Panc1 (cell line): ENCODE measurements at regions not wholly inside any gene's neighbourhood (a gene's known extent, or its start where the extent isn't known, plus 50 kb on each side); places are given as distances from the start of the nearest gene placed in this dataset.

Experiments
- POLR2AphosphoS5 ChIP-seq: IDR thresholded peaks from 2 replicates; pipeline ENCODE4 v1.6.1; 2012; ENCODE audit warnings: mild to moderate bottlenecking, low read depth, low read length, moderate library complexity
- TCF7L2 ChIP-seq: IDR thresholded peaks from 2 replicates; pipeline ENCODE4 v1.6.1; 2011; ENCODE audit warnings: mild to moderate bottlenecking, low read depth, low read length, inconsistent platforms
- TF ChIP-seq, protein P1 (sequence below): fragments of 450-650 bp; IDR thresholded peaks from 2 replicates; pipeline ENCODE4 v1.5.1; 2017; ENCODE audit warnings: mild to moderate bottlenecking
- TF ChIP-seq, protein P2 (sequence below), 2 experiments: IDR thresholded peaks; 2 replicates each; pipeline ENCODE4 v1.6.1; 2011 to 2012; ENCODE audit warnings: low read depth in 2 of 2, control low read depth in 1 of 2, low read length in 1 of 2, mild to moderate bottlenecking in 1 of 2, moderate library complexity in 1 of 2; ENCODE audit not compliant: insufficient read depth in 1 of 2

DNA sequence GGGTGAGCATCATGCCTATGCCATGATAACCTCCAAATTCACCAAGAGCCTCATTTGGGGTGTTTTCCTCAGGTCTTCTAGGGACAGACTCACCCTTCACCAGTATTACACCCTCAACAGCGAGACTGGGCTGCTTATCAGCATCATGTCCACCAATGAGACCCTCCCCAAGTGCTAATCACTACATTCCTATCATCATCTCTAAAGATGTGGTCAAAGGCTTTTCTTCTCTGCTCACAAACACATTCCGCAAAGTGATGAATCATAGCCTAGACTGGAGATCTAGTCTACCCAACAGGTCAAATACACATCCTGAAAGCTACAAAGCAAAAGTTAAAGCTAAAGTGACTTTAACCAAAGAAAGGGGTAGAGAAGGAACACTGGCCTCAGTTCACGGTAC is 75.3 kb upstream of the C7orf33 start:
- TF ChIP-seq, protein P1, sequence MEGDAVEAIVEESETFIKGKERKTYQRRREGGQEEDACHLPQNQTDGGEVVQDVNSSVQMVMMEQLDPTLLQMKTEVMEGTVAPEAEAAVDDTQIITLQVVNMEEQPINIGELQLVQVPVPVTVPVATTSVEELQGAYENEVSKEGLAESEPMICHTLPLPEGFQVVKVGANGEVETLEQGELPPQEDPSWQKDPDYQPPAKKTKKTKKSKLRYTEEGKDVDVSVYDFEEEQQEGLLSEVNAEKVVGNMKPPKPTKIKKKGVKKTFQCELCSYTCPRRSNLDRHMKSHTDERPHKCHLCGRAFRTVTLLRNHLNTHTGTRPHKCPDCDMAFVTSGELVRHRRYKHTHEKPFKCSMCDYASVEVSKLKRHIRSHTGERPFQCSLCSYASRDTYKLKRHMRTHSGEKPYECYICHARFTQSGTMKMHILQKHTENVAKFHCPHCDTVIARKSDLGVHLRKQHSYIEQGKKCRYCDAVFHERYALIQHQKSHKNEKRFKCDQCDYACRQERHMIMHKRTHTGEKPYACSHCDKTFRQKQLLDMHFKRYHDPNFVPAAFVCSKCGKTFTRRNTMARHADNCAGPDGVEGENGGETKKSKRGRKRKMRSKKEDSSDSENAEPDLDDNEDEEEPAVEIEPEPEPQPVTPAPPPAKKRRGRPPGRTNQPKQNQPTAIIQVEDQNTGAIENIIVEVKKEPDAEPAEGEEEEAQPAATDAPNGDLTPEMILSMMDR, result no peak
- TF ChIP-seq POLR2AphosphoS5, result no peak
- TF ChIP-seq, protein P2, sequence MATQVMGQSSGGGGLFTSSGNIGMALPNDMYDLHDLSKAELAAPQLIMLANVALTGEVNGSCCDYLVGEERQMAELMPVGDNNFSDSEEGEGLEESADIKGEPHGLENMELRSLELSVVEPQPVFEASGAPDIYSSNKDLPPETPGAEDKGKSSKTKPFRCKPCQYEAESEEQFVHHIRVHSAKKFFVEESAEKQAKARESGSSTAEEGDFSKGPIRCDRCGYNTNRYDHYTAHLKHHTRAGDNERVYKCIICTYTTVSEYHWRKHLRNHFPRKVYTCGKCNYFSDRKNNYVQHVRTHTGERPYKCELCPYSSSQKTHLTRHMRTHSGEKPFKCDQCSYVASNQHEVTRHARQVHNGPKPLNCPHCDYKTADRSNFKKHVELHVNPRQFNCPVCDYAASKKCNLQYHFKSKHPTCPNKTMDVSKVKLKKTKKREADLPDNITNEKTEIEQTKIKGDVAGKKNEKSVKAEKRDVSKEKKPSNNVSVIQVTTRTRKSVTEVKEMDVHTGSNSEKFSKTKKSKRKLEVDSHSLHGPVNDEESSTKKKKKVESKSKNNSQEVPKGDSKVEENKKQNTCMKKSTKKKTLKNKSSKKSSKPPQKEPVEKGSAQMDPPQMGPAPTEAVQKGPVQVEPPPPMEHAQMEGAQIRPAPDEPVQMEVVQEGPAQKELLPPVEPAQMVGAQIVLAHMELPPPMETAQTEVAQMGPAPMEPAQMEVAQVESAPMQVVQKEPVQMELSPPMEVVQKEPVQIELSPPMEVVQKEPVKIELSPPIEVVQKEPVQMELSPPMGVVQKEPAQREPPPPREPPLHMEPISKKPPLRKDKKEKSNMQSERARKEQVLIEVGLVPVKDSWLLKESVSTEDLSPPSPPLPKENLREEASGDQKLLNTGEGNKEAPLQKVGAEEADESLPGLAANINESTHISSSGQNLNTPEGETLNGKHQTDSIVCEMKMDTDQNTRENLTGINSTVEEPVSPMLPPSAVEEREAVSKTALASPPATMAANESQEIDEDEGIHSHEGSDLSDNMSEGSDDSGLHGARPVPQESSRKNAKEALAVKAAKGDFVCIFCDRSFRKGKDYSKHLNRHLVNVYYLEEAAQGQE (IDR thresholded peaks at IDR 0.05; ENCODE audit: insufficient read depth in 1 of 2, low read depth in 2 of 2, low read length in 1 of 2), result no peak
- TF ChIP-seq TCF7L2, result no peak
